ENCODE measurements at regions not wholly inside any gene's neighbourhood (a gene's known extent, or its start where the extent isn't known, plus 50 kb on each side); places are given as distances from the start of the nearest gene placed in this dataset.

DNA sequence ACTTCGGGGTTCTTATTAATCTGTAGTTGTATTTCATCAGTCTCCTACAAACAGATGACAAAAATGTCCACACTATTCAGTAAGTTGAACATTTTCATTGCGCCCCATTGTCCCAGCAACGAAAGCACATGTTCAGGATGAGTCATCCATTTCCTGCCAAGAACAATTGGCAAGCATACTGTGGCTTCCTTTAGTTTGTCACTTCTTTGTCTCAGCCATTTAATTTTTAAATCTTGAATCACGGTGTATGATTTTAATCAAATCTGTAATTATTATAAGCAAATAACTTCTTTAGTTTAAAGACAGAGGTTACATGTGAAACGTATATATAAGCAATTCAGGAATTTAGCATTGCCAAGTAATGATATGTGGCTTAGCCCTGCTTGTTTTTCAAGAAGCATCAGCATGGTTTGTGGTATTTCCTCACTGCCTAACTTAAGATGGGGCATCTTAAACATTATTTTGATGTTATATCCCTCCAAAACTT lies 211.3 kb upstream of the KRR1 start:
- Histone ChIP-seq H3K4me1 (ENCODE audit: insufficient read depth, low read length, poor library complexity, severe bottlenecking) (peaks cover 28% of the 10 kb centered on the region), H3K4me3 (ENCODE audit: low read length, poor library complexity, severe bottlenecking) (no peak overlapping the region), H3K9me2 (replicated peaks; ENCODE audit: low read depth, low read length) (no peaks in the 10 kb centered on the region), H3F3A (ENCODE audit: low read depth) (no peaks in the 10 kb centered on the region), H2AFZ (ENCODE audit: low read length) (peak overlapping the region; percentile 57), H3K36me3 (ENCODE audit: insufficient read depth, low read length) (no peaks in the 10 kb centered on the region), H3K4me2 (ENCODE audit: low read depth, low read length, poor library complexity, severe bottlenecking) (peak overlapping the region; percentile 22), H3K9ac (ENCODE audit: low read depth, low read length, poor library complexity, severe bottlenecking) (peak overlapping the region; percentile 5), H3K79me2 (ENCODE audit: insufficient read depth, low read length) (no peaks in the 10 kb centered on the region), H3K9me3 (ENCODE audit: insufficient read depth, low read depth, low read length) (no peaks in the 10 kb centered on the region), H3K27me3 (ENCODE audit: insufficient read depth, low read length, poor library complexity, severe bottlenecking) (no peaks in the 10 kb centered on the region), H4K20me1 (ENCODE audit: insufficient read depth, low read length, poor library complexity, severe bottlenecking) (no peaks in the 10 kb centered on the region)
- TF ChIP-seq, protein P1, sequence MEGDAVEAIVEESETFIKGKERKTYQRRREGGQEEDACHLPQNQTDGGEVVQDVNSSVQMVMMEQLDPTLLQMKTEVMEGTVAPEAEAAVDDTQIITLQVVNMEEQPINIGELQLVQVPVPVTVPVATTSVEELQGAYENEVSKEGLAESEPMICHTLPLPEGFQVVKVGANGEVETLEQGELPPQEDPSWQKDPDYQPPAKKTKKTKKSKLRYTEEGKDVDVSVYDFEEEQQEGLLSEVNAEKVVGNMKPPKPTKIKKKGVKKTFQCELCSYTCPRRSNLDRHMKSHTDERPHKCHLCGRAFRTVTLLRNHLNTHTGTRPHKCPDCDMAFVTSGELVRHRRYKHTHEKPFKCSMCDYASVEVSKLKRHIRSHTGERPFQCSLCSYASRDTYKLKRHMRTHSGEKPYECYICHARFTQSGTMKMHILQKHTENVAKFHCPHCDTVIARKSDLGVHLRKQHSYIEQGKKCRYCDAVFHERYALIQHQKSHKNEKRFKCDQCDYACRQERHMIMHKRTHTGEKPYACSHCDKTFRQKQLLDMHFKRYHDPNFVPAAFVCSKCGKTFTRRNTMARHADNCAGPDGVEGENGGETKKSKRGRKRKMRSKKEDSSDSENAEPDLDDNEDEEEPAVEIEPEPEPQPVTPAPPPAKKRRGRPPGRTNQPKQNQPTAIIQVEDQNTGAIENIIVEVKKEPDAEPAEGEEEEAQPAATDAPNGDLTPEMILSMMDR (conservative IDR thresholded peaks at IDR 0.05; ENCODE audit: low read length) = no peak
- no peak for TF ChIP-seq EZH2phosphoT487 (IDR thresholded peaks at IDR 0.05; ENCODE audit: borderline replicate concordance)

GRCh38 chr12:75721796-75722195 lies 210.4 kb upstream of the KRR1 start:
- Histone ChIP-seq H3K9ac (ENCODE audit: low read depth, low read length, poor library complexity, severe bottlenecking) (peak overlapping the region; percentile 5), H3K9me2 (replicated peaks; ENCODE audit: low read depth, low read length) (no peaks in the 10 kb centered on the region), H3K9me3 (ENCODE audit: insufficient read depth, low read depth, low read length) (no peaks in the 10 kb centered on the region), H3K4me1 (ENCODE audit: insufficient read depth, low read length, poor library complexity, severe bottlenecking) (peaks cover 28% of the 10 kb centered on the region), H3K27me3 (ENCODE audit: insufficient read depth, low read length, poor library complexity, severe bottlenecking) (no peaks in the 10 kb centered on the region), H3K4me2 (ENCODE audit: low read depth, low read length, poor library complexity, severe bottlenecking) (no peak overlapping the region), H2AFZ (ENCODE audit: low read length) (peak overlapping the region; percentile 57), H4K20me1 (ENCODE audit: insufficient read depth, low read length, poor library complexity, severe bottlenecking) (no peaks in the 10 kb centered on the region), H3K36me3 (ENCODE audit: insufficient read depth, low read length) (no peaks in the 10 kb centered on the region), H3F3A (ENCODE audit: low read depth) (no peaks in the 10 kb centered on the region), H3K79me2 (ENCODE audit: insufficient read depth, low read length) (no peaks in the 10 kb centered on the region), H3K4me3 (ENCODE audit: low read length, poor library complexity, severe bottlenecking) (no peak overlapping the region)
- TF ChIP-seq, protein P1 (conservative IDR thresholded peaks at IDR 0.05; ENCODE audit: low read length) = no peak
- no peak for TF ChIP-seq EZH2phosphoT487 (IDR thresholded peaks at IDR 0.05; ENCODE audit: borderline replicate concordance)

GRCh38 chr12:75720812-75721641 lies 209.6 kb upstream of the KRR1 start:
- Histone ChIP-seq H3K4me1 (ENCODE audit: insufficient read depth, low read length, poor library complexity, severe bottlenecking) (peaks cover 28% of the 10 kb centered on the region), H3K9me3 (ENCODE audit: insufficient read depth, low read depth, low read length) (no peaks in the 10 kb centered on the region)

More at GRCh38 chr12:75720812-75721641, 209.6 kb upstream of the KRR1 start:
- Histone ChIP-seq H3K9me2 (replicated peaks; ENCODE audit: low read depth, low read length) (no peaks in the 10 kb centered on the region), H4K20me1 (ENCODE audit: insufficient read depth, low read length, poor library complexity, severe bottlenecking) (no peaks in the 10 kb centered on the region), H3F3A (ENCODE audit: low read depth) (no peaks in the 10 kb centered on the region), H3K4me2 (ENCODE audit: low read depth, low read length, poor library complexity, severe bottlenecking) (peak overlapping the region; percentile 3), H3K27me3 (ENCODE audit: insufficient read depth, low read length, poor library complexity, severe bottlenecking) (no peaks in the 10 kb centered on the region), H3K4me3 (ENCODE audit: low read length, poor library complexity, severe bottlenecking) (no peak overlapping the region), H3K36me3 (ENCODE audit: insufficient read depth, low read length) (no peaks in the 10 kb centered on the region), H2AFZ (ENCODE audit: low read length) (peak overlapping the region; percentile 57), H3K9ac (ENCODE audit: low read depth, low read length, poor library complexity, severe bottlenecking) (peak overlapping the region; percentile 5), H3K79me2 (ENCODE audit: insufficient read depth, low read length) (no peaks in the 10 kb centered on the region)
- TF ChIP-seq, protein P1 (conservative IDR thresholded peaks at IDR 0.05; ENCODE audit: low read length) = no peak
- TF ChIP-seq EZH2phosphoT487 (IDR thresholded peaks at IDR 0.05; ENCODE audit: borderline replicate concordance) = no peak

Measured in Loucy (cell line).